ENCODE measurements at regions not wholly inside any gene's neighbourhood (a gene's known extent, or its start where the extent isn't known, plus 50 kb on each side); places are given as distances from the start of the nearest gene placed in this dataset.

GRCh38 chr3:189383630-189384029 is 211.9 kb downstream of the TPRG1 start:
- TF ChIP-seq CTCF (IDR thresholded peaks at IDR 0.05), result no peak
- no peak for TF ChIP-seq NR3C1 (CRISPR knock-in tag; conservative IDR thresholded peaks at IDR 0.05; ENCODE audit: low read depth)
- no peak for TF ChIP-seq HMGXB4 (CRISPR knock-in tag; IDR thresholded peaks at IDR 0.05)
- no peak for TF ChIP-seq ZNF263 (CRISPR knock-in tag; IDR thresholded peaks at IDR 0.05; ENCODE audit: low read depth)
- TF ChIP-seq FOXJ3 (CRISPR knock-in tag; IDR thresholded peaks at IDR 0.05; ENCODE audit: borderline replicate concordance), result no peak
- no peak for TF ChIP-seq CBFB (CRISPR knock-in tag; IDR thresholded peaks at IDR 0.05; ENCODE audit: low read depth)

Measured in WTC11 (cell line).